ENCODE measurements at regions not wholly inside any gene's neighbourhood (a gene's known extent, or its start where the extent isn't known, plus 50 kb on each side); places are given as distances from the start of the nearest gene placed in this dataset.

GRCh38 chr16:88292007-88292970, 90.5 kb upstream of the ZNF469 start:
- TF ChIP-seq EZH2 (IDR thresholded peaks at IDR 0.05; ENCODE audit: insufficient read depth, poor library complexity, severe bottlenecking), result no peak
- TF ChIP-seq EZH2phosphoT487 (IDR thresholded peaks at IDR 0.05; ENCODE audit: insufficient read depth, low read depth), result no peak

Data from GM23248 (cell line).